WTC11 (cell line): ENCODE measurements at regions not wholly inside any gene's neighbourhood (a gene's known extent, or its start where the extent isn't known, plus 50 kb on each side); places are given as distances from the start of the nearest gene placed in this dataset.

Experiments
- ATAC-seq: fragments of 200-7000 bp; cut with Tn5 transposase; 2 replicates; pipeline ENCODE4 v1.10.0; 2021; ENCODE audit warnings: mild to moderate bottlenecking, moderate library complexity
- CTCF ChIA-PET: fragments of 300-600 bp; sonication (Branson Sonifier 250); formaldehyde crosslinking; loops from one replicate; lab custom pipeline; 2021; ENCODE audit warnings: antibody characterized with exemption; lab: Charles Lee
- POLR2A ChIA-PET: fragments of 350-600 bp; sonication (Branson Sonifier 250); formaldehyde crosslinking; loops from one replicate; lab custom pipeline; 2021; ENCODE audit warnings: antibody characterized with exemption; lab: Charles Lee
- DNase-seq: peaks from one replicate; pipeline ENCODE4 v3.0.0; 2021; ENCODE audit warnings: low spot score
- H3K27ac Mint-ChIP-seq: 2 replicates; pipeline ENCODE4 v1.8.0; 2021; ENCODE audit warnings: mixed read lengths
- H3K27me3 Mint-ChIP-seq: 2 replicates; pipeline ENCODE4 v1.8.0; 2021; ENCODE audit warnings: low read depth, mild to moderate bottlenecking, moderate library complexity, mixed read lengths
- H3K36me3 Mint-ChIP-seq: 2 replicates; pipeline ENCODE4 v1.8.0; 2021; ENCODE audit warnings: mixed read lengths
- H3K4me1 Mint-ChIP-seq: 2 replicates; pipeline ENCODE4 v1.8.0; 2022; ENCODE audit warnings: mixed read lengths
- H3K4me3 Mint-ChIP-seq: 2 replicates; pipeline ENCODE4 v1.8.0; 2021; ENCODE audit warnings: mild to moderate bottlenecking, moderate library complexity, mixed read lengths
- H3K9me3 Mint-ChIP-seq: 2 replicates; pipeline ENCODE4 v1.8.0; 2021; ENCODE audit warnings: mixed read lengths
- AR ChIP-seq: fragments of 250-450 bp; sonication (Bioruptor Pico); IDR thresholded peaks from 2 replicates; pipeline ENCODE4 v1.9.0; 2021; ENCODE audit warnings: mild to moderate bottlenecking
- CREB1 ChIP-seq: sonication (generic); formaldehyde crosslinking; IDR thresholded peaks from 2 replicates; pipeline ENCODE4 v1.8.0; 2023; ENCODE audit warnings: mild to moderate bottlenecking, missing genetic modification reagents
- ELF4 ChIP-seq: sonication (generic); formaldehyde crosslinking; IDR thresholded peaks from 2 replicates; pipeline ENCODE4 v1.8.1; 2022; ENCODE audit warnings: low read depth, mild to moderate bottlenecking, moderate library complexity, missing genetic modification reagents
- FOXK1 ChIP-seq: sonication (generic); formaldehyde crosslinking; IDR thresholded peaks from 2 replicates; pipeline ENCODE4 v1.8.0; 2022; ENCODE audit warnings: mild to moderate bottlenecking, moderate library complexity, missing genetic modification reagents
- HMGA2 ChIP-seq: fragments of 250-450 bp; sonication (Bioruptor Pico); IDR thresholded peaks from 2 replicates; pipeline ENCODE4 v1.4.0; 2021; ENCODE audit warnings: mild to moderate bottlenecking, moderate library complexity
- NFE2L1 ChIP-seq: sonication (generic); formaldehyde crosslinking; IDR thresholded peaks from 2 replicates; pipeline ENCODE4 v1.8.1; 2023; ENCODE audit warnings: missing genetic modification reagents
- NR2C2 ChIP-seq: sonication (generic); formaldehyde crosslinking; IDR thresholded peaks from 2 replicates; pipeline ENCODE4 v1.8.0; 2022; ENCODE audit warnings: mild to moderate bottlenecking, missing genetic modification reagents
- NR3C1 ChIP-seq: sonication (generic); formaldehyde crosslinking; conservative IDR thresholded peaks from 2 replicates; pipeline ENCODE4 v1.8.1; 2023; ENCODE audit warnings: low read depth, mild to moderate bottlenecking, missing genetic modification reagents
- OVOL2 ChIP-seq: fragments of 250-450 bp; sonication (Bioruptor Pico); IDR thresholded peaks from 2 replicates; pipeline ENCODE4 v1.9.0; 2021; ENCODE audit warnings: mild to moderate bottlenecking, borderline replicate concordance
- PRRX2 ChIP-seq: fragments of 250-450 bp; sonication (Bioruptor Pico); IDR thresholded peaks from 2 replicates; pipeline ENCODE4 v1.8.0; 2021; ENCODE audit warnings: mild to moderate bottlenecking
- SP1 ChIP-seq: sonication (generic); formaldehyde crosslinking; conservative IDR thresholded peaks from 2 replicates; pipeline ENCODE4 v1.8.1; 2022; ENCODE audit warnings: missing genetic modification reagents
- TEAD1 ChIP-seq: sonication (generic); formaldehyde crosslinking; IDR thresholded peaks from 2 replicates; pipeline ENCODE4 v1.8.0; 2022; ENCODE audit warnings: mild to moderate bottlenecking, missing genetic modification reagents
- TP53 ChIP-seq: sonication (generic); formaldehyde crosslinking; IDR thresholded peaks from 2 replicates; pipeline ENCODE4 v1.8.1; 2023; ENCODE audit warnings: mild to moderate bottlenecking, missing genetic modification reagents
- USF2 ChIP-seq: sonication (generic); formaldehyde crosslinking; IDR thresholded peaks from 2 replicates; pipeline ENCODE4 v1.8.1; 2023; ENCODE audit warnings: mild to moderate bottlenecking, missing genetic modification reagents, moderate library complexity
- ZNF138 ChIP-seq: sonication (generic); formaldehyde crosslinking; conservative IDR thresholded peaks from 2 replicates; pipeline ENCODE4 v1.8.1; 2022; ENCODE audit warnings: mild to moderate bottlenecking, moderate library complexity, missing genetic modification reagents
- ZNF396 ChIP-seq: fragments of 250-450 bp; sonication (Bioruptor Pico); IDR thresholded peaks from 2 replicates; pipeline ENCODE4 v1.8.0; 2021; ENCODE audit warnings: mild to moderate bottlenecking, moderate library complexity, borderline replicate concordance
- ZNF416 ChIP-seq: fragments of 250-450 bp; sonication (Bioruptor Pico); IDR thresholded peaks from 2 replicates; pipeline ENCODE4 v1.9.0; 2021; ENCODE audit warnings: mild to moderate bottlenecking, inconsistent platforms
- ZNF425 ChIP-seq: fragments of 250-450 bp; sonication (Bioruptor Pico); conservative IDR thresholded peaks from 2 replicates; pipeline ENCODE4 v1.9.0; 2021; ENCODE audit warnings: mild to moderate bottlenecking
- ZSCAN18 ChIP-seq: fragments of 250-450 bp; sonication (Bioruptor Pico); IDR thresholded peaks from 2 replicates; pipeline ENCODE4 v2.1.2; 2022; ENCODE audit warnings: mild to moderate bottlenecking, moderate library complexity
- TF ChIP-seq, protein P1 (sequence below): sonication (generic); formaldehyde crosslinking; IDR thresholded peaks from 2 replicates; pipeline ENCODE4 v1.8.0; 2023; ENCODE audit warnings: missing genetic modification reagents, mild to moderate bottlenecking, borderline replicate concordance
- TF ChIP-seq, protein P2 (sequence below): sonication (generic); formaldehyde crosslinking; IDR thresholded peaks from 2 replicates; pipeline ENCODE4 v1.8.1; 2023; ENCODE audit warnings: mild to moderate bottlenecking, missing genetic modification reagents, moderate library complexity

DNA sequence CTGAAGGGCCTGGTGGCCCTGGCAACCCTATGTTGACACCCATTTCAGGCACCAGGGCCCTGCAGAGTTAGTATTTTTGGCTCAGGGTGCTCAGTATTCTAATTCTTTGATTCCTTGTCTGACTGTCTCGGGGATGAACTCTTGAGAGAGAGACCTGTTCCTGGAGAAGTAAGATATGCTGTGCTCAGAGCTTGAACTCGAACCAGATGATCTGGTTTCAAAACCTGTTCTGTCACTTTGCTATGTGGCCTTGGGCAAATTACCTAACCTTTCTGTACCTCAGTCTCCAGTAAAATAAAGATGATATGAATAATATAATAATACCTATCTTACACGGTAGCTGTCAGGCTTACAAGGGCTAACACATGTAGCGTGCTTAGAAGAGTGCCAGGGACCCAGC, 294.2 kb downstream of the DYSF start (continued):
- TF ChIP-seq USF2 (CRISPR knock-in tag): no peak
- TF ChIP-seq, all 79 proteins: peak for 0

GRCh38 chr2:71746946-71747501, 293.7 kb downstream of the DYSF start:
- CTCF ChIA-PET: no interaction called here
- H3K27ac Mint-ChIP-seq: no peak overlapping the region
- H3K4me1 Mint-ChIP-seq: peaks cover 17% of the 10 kb centered on the region
- H3K36me3 Mint-ChIP-seq: peaks cover 2% of the 10 kb centered on the region; the same call in 1 of the 2 replicates
- TF ChIP-seq, protein P1, sequence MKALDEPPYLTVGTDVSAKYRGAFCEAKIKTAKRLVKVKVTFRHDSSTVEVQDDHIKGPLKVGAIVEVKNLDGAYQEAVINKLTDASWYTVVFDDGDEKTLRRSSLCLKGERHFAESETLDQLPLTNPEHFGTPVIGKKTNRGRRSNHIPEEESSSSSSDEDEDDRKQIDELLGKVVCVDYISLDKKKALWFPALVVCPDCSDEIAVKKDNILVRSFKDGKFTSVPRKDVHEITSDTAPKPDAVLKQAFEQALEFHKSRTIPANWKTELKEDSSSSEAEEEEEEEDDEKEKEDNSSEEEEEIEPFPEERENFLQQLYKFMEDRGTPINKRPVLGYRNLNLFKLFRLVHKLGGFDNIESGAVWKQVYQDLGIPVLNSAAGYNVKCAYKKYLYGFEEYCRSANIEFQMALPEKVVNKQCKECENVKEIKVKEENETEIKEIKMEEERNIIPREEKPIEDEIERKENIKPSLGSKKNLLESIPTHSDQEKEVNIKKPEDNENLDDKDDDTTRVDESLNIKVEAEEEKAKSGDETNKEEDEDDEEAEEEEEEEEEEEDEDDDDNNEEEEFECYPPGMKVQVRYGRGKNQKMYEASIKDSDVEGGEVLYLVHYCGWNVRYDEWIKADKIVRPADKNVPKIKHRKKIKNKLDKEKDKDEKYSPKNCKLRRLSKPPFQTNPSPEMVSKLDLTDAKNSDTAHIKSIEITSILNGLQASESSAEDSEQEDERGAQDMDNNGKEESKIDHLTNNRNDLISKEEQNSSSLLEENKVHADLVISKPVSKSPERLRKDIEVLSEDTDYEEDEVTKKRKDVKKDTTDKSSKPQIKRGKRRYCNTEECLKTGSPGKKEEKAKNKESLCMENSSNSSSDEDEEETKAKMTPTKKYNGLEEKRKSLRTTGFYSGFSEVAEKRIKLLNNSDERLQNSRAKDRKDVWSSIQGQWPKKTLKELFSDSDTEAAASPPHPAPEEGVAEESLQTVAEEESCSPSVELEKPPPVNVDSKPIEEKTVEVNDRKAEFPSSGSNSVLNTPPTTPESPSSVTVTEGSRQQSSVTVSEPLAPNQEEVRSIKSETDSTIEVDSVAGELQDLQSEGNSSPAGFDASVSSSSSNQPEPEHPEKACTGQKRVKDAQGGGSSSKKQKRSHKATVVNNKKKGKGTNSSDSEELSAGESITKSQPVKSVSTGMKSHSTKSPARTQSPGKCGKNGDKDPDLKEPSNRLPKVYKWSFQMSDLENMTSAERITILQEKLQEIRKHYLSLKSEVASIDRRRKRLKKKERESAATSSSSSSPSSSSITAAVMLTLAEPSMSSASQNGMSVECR (CRISPR knock-in tag): no peak
- no peak for TF ChIP-seq ZNF396
- TF ChIP-seq SP1 (CRISPR knock-in tag): no peak
- no peak for TF ChIP-seq ZSCAN18 (CRISPR knock-in tag)
- no peak for TF ChIP-seq PRRX2
- no peak for TF ChIP-seq NFE2L1 (CRISPR knock-in tag)
- TF ChIP-seq HMGA2 (CRISPR knock-in tag): no peak
- TF ChIP-seq, protein P2, sequence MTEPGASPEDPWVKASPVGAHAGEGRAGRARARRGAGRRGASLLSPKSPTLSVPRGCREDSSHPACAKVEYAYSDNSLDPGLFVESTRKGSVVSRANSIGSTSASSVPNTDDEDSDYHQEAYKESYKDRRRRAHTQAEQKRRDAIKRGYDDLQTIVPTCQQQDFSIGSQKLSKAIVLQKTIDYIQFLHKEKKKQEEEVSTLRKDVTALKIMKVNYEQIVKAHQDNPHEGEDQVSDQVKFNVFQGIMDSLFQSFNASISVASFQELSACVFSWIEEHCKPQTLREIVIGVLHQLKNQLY (CRISPR knock-in tag): no peak
- TF ChIP-seq AR (CRISPR knock-in tag): no peak
- TF ChIP-seq ZNF425 (CRISPR knock-in tag): no peak
- no peak for TF ChIP-seq TEAD1 (CRISPR knock-in tag)
- TF ChIP-seq NR3C1 (CRISPR knock-in tag): no peak
- TF ChIP-seq FOXK1: no peak
- no peak for TF ChIP-seq CREB1 (CRISPR knock-in tag)
- no peak for TF ChIP-seq TP53 (CRISPR knock-in tag)
- TF ChIP-seq ZNF138 (CRISPR knock-in tag): no peak
- no peak for TF ChIP-seq OVOL2
- no peak for TF ChIP-seq ELF4
- no peak for TF ChIP-seq NR2C2 (CRISPR knock-in tag)
- no peak for TF ChIP-seq ZNF416 (CRISPR knock-in tag)
- DNase-seq (no peak), ATAC-seq (peak; percentile 64)
- H3K27me3 Mint-ChIP-seq: no peaks in the 10 kb centered on the region
- POLR2A ChIA-PET: no interaction called here
- H3K9me3 Mint-ChIP-seq: peaks cover 13% of the 10 kb centered on the region
- H3K4me3 Mint-ChIP-seq: no peak overlapping the region
